ENCODE measurements at regions not wholly inside any gene's neighbourhood (a gene's known extent, or its start where the extent isn't known, plus 50 kb on each side); places are given as distances from the start of the nearest gene placed in this dataset.

GRCh38 chr1:143699731-143700130, 272.1 kb downstream of the FAM72C start:
- no peaks in the 10 kb centered on the region for H3K36me3 ChIP-seq
- H3K27ac ChIP-seq, result no peak overlapping the region
- no peak for DNase-seq (ENCODE audit: low spot score in 2 of 2)
- TF ChIP-seq CTCF (IDR thresholded peaks at IDR 0.05), result no peak
- H3K4me1 ChIP-seq, result no peaks in the 10 kb centered on the region
- H3K9me3 ChIP-seq, result no peaks in the 10 kb centered on the region
- H3K27me3 ChIP-seq, result no peaks in the 10 kb centered on the region
- H3K4me3 ChIP-seq, result peak overlapping the region in 1 of 2 donors; percentile 30
- intact Hi-C loops (cut with DNase I), result no loop called here

DNA sequence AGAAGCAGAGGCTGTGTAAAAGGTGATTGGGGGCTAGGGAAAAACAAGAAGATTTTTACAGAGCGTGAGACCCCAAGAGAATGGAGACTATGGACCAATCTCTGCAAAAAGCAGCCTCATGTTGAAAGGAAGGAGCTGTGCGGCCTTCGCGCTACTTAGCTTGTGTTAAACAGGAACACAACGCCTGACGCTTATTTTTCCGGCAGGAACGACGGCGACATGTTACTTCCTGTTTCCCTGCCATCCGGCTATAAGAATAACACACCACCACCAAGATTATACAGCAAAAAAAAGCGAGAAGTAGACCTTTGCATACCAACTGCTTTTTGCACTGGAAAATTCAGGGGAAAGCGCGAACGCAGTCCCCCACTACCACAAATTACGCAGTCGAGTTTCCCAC, 272.7 kb downstream of the FAM72C start:
- H3K9me3 ChIP-seq, result no peaks in the 10 kb centered on the region
- H3K27me3 ChIP-seq, result no peaks in the 10 kb centered on the region
- H3K36me3 ChIP-seq, result no peaks in the 10 kb centered on the region
- no peaks in the 10 kb centered on the region for H3K4me1 ChIP-seq
- intact Hi-C loops (cut with DNase I), result no loop called here
- no peak overlapping the region for H3K27ac ChIP-seq
- DNase-seq (ENCODE audit: low spot score in 2 of 2), result no peak
- TF ChIP-seq CTCF (IDR thresholded peaks at IDR 0.05), result no peak
- H3K4me3 ChIP-seq, result peak overlapping the region in 1 of 2 donors; percentile 30

GRCh38 chr1:143698016-143698415, 273.8 kb downstream of the FAM72C start:
- intact Hi-C loops (cut with DNase I), result no loop called here
- no peaks in the 10 kb centered on the region for H3K27me3 ChIP-seq
- H3K4me3 ChIP-seq, result no peak overlapping the region
- no peaks in the 10 kb centered on the region for H3K9me3 ChIP-seq
- DNase-seq (ENCODE audit: low spot score in 2 of 2), result no peak
- H3K36me3 ChIP-seq, result no peaks in the 10 kb centered on the region
- H3K4me1 ChIP-seq, result no peaks in the 10 kb centered on the region
- H3K27ac ChIP-seq, result no peak overlapping the region
- TF ChIP-seq CTCF (IDR thresholded peaks at IDR 0.05), result peak in 2 of 3 experiments; percentile 33 to 37

GRCh38 chr1:143694085-143694484, 277.7 kb downstream of the FAM72C start:
- Histone ChIP-seq H3K4me1 (no peaks in the 10 kb centered on the region), H3K9me3 (no peaks in the 10 kb centered on the region), H3K27ac (no peak overlapping the region), H3K36me3 (no peaks in the 10 kb centered on the region), H3K4me3 (no peak overlapping the region), H3K27me3 (no peaks in the 10 kb centered on the region)
- TF ChIP-seq CTCF (IDR thresholded peaks at IDR 0.05), result no peak
- DNase-seq (ENCODE audit: low spot score in 2 of 2), result no peak
- intact Hi-C loops (cut with DNase I), result no loop called here

- H3K4me1 ChIP-seq, result no peaks in the 10 kb centered on the region
- no peaks in the 10 kb centered on the region for H3K9me3 ChIP-seq
- H3K27ac ChIP-seq, result no peak overlapping the region
- intact Hi-C loops (cut with DNase I), result no loop called here
- TF ChIP-seq CTCF (IDR thresholded peaks at IDR 0.05), result no peak
- H3K4me3 ChIP-seq, result no peak overlapping the region
- H3K27me3 ChIP-seq, result no peaks in the 10 kb centered on the region
- DNase-seq (ENCODE audit: low spot score in 2 of 2), result no peak
- no peaks in the 10 kb centered on the region for H3K36me3 ChIP-seq
These were observed 279.7 kb downstream of the FAM72C start for GRCh38 chr1:143691971-143692529.

DNA sequence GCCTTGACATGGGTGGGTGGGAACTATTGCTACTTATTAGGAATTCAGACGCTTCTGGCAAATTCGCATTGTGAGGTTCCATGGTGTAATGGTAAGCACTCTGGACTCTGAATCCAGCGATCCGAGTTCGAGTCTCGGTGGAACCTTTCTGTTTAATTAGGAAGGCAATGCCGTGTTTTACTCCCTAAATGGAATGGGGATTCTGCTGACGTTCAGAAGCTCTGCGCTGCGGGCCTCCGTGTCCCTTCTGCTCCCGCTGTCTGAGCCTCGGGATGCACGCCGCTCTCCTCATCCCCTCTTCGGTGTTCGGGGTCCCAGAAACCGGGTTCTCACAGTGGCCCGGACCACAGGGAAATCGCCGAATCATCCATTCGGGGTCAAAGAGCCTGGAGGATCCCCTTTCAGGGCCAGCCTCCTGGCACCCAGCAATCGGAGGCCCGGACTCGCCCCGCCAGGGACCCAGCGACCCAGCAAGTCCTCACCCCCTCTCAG, 280.3 kb downstream of the FAM72C start:
- intact Hi-C loops (cut with DNase I), result no loop called here
- TF ChIP-seq CTCF (IDR thresholded peaks at IDR 0.05), result no peak
- Histone ChIP-seq H3K27ac (no peak overlapping the region), H3K9me3 (no peaks in the 10 kb centered on the region), H3K27me3 (no peaks in the 10 kb centered on the region), H3K4me1 (no peaks in the 10 kb centered on the region), H3K36me3 (no peaks in the 10 kb centered on the region), H3K4me3 (no peak overlapping the region)
- no peak for DNase-seq (ENCODE audit: low spot score in 2 of 2)

Data from ascending aorta (tissue), 2 donors.